ENCODE measurements at regions not wholly inside any gene's neighbourhood (a gene's known extent, or its start where the extent isn't known, plus 50 kb on each side); places are given as distances from the start of the nearest gene placed in this dataset.
"Not testable (repeated sequence)": the region's sequence is repeated elsewhere in the genome, so short reads cannot be mapped to it uniquely, and the experiment has no call there.

GRCh38 chr20:30487461-30487860, 770.0 kb upstream of the DEFB115 start:
- TF ChIP-seq POLR2A (IDR thresholded peaks at IDR 0.05; ENCODE audit: low read depth); CTCF (IDR thresholded peaks at IDR 0.05); POLR2AphosphoS5 (IDR thresholded peaks at IDR 0.05): not testable (repeated sequence)
